ENCODE measurements at regions not wholly inside any gene's neighbourhood (a gene's known extent, or its start where the extent isn't known, plus 50 kb on each side); places are given as distances from the start of the nearest gene placed in this dataset.
A peak's percentile ranks its signal among the peaks of the same experiment; 100 is the strongest.
"Not testable (repeated sequence)": the region's sequence is repeated elsewhere in the genome, so short reads cannot be mapped to it uniquely, and the experiment has no call there.

GRCh38 chr6:137623293-137623692, 129.1 kb upstream of the OLIG3 start:
- no peaks in the 10 kb centered on the region for H3K79me1 ChIP-seq (ENCODE audit: low read length)

GRCh38 chr6:137625100-137625661, 131.0 kb upstream of the OLIG3 start:
- no peak overlapping the region for H2BK15ac ChIP-seq (replicated peaks; ENCODE audit: low read depth)
- no peaks in the 10 kb centered on the region for H3K79me2 ChIP-seq (ENCODE audit: control insufficient read depth, insufficient read depth, low read length)
- no peaks in the 10 kb centered on the region for H3K36me3 ChIP-seq (ENCODE audit: control insufficient read depth, insufficient read depth, low read length)
- no peak overlapping the region for H3K23ac ChIP-seq (ENCODE audit: low read length)
- no peak overlapping the region for H3K4ac ChIP-seq (ENCODE audit: low read depth, low read length)
- no peak overlapping the region for H3K4me3 ChIP-seq (ENCODE audit: low read length)
- H3K56ac ChIP-seq (ENCODE audit: low read length) = no peak overlapping the region
- H4K8ac ChIP-seq (ENCODE audit: low read depth, low read length) = no peak overlapping the region
- no peak overlapping the region for H2AK5ac ChIP-seq (ENCODE audit: low read length)
- no peak overlapping the region for H2BK120ac ChIP-seq (ENCODE audit: low read depth, low read length)
- DNase-seq = no peak
- no peak overlapping the region for H4K5ac ChIP-seq (ENCODE audit: low read length)
- no peak overlapping the region for H3K4me2 ChIP-seq (ENCODE audit: low read length)
- H3K79me1 ChIP-seq (ENCODE audit: low read length) = no peaks in the 10 kb centered on the region
- H3K9ac ChIP-seq (ENCODE audit: low read length) = no peak overlapping the region
- H3K27ac ChIP-seq (ENCODE audit: low read depth, low read length) = no peak overlapping the region
- WGBS (ENCODE audit: extremely low coverage, insufficient coverage, low lambda C conversion rate) = no CpG with 5 or more reads among the region's 8 CpGs
- peaks cover 3% of the 10 kb centered on the region for H3K4me1 ChIP-seq (ENCODE audit: control insufficient read depth, low read depth, low read length)
- no peak overlapping the region for H3K18ac ChIP-seq (ENCODE audit: low read length)
- no peak overlapping the region for H2BK5ac ChIP-seq (ENCODE audit: low read length)
- no peaks in the 10 kb centered on the region for H3K27me3 ChIP-seq (ENCODE audit: insufficient read depth, low read length, poor library complexity)

More at GRCh38 chr6:137623293-137623692, 129.1 kb upstream of the OLIG3 start:
- Histone ChIP-seq H2AK5ac (ENCODE audit: low read length) (no peak overlapping the region), H3K56ac (ENCODE audit: low read length) (no peak overlapping the region), H3K27ac (ENCODE audit: low read depth, low read length) (no peak overlapping the region), H3K79me2 (ENCODE audit: control insufficient read depth, insufficient read depth, low read length) (no peaks in the 10 kb centered on the region), H3K27me3 (ENCODE audit: insufficient read depth, low read length, poor library complexity) (no peaks in the 10 kb centered on the region), H2BK5ac (ENCODE audit: low read length) (no peak overlapping the region), H3K4ac (ENCODE audit: low read depth, low read length) (no peak overlapping the region), H2BK120ac (ENCODE audit: low read depth, low read length) (no peak overlapping the region), H4K5ac (ENCODE audit: low read length) (no peak overlapping the region), H3K4me1 (ENCODE audit: control insufficient read depth, low read depth, low read length) (peaks cover 3% of the 10 kb centered on the region), H3K23ac (ENCODE audit: low read length) (no peak overlapping the region), H4K8ac (ENCODE audit: low read depth, low read length) (no peak overlapping the region), H2BK15ac (replicated peaks; ENCODE audit: low read depth) (no peak overlapping the region), H3K4me2 (ENCODE audit: low read length) (no peak overlapping the region), H3K9ac (ENCODE audit: low read length) (no peak overlapping the region), H3K18ac (ENCODE audit: low read length) (no peak overlapping the region), H3K4me3 (ENCODE audit: low read length) (no peak overlapping the region), H3K36me3 (ENCODE audit: control insufficient read depth, insufficient read depth, low read length) (no peaks in the 10 kb centered on the region)
- no peak for DNase-seq
- WGBS (ENCODE audit: extremely low coverage, insufficient coverage, low lambda C conversion rate) = no CpG with 5 or more reads among the region's 4 CpGs

GRCh38 chr6:137625808-137626207, 131.6 kb upstream of the OLIG3 start:
- Histone ChIP-seq H3K4me1 (ENCODE audit: control insufficient read depth, low read depth, low read length) (peaks cover 3% of the 10 kb centered on the region), H4K5ac (ENCODE audit: low read length) (no peak overlapping the region), H3K79me2 (ENCODE audit: control insufficient read depth, insufficient read depth, low read length) (no peaks in the 10 kb centered on the region), H3K18ac (ENCODE audit: low read length) (no peak overlapping the region), H3K4ac (ENCODE audit: low read depth, low read length) (no peak overlapping the region), H3K4me2 (ENCODE audit: low read length) (no peak overlapping the region), H3K56ac (ENCODE audit: low read length) (no peak overlapping the region), H3K4me3 (ENCODE audit: low read length) (no peak overlapping the region), H3K27ac (ENCODE audit: low read depth, low read length) (no peak overlapping the region), H3K9ac (ENCODE audit: low read length) (no peak overlapping the region), H2BK15ac (replicated peaks; ENCODE audit: low read depth) (no peak overlapping the region), H3K79me1 (ENCODE audit: low read length) (no peaks in the 10 kb centered on the region), H3K23ac (ENCODE audit: low read length) (no peak overlapping the region), H2AK5ac (ENCODE audit: low read length) (no peak overlapping the region), H2BK5ac (ENCODE audit: low read length) (no peak overlapping the region), H4K8ac (ENCODE audit: low read depth, low read length) (no peak overlapping the region), H2BK120ac (ENCODE audit: low read depth, low read length) (no peak overlapping the region), H3K27me3 (ENCODE audit: insufficient read depth, low read length, poor library complexity) (no peaks in the 10 kb centered on the region), H3K36me3 (ENCODE audit: control insufficient read depth, insufficient read depth, low read length) (no peaks in the 10 kb centered on the region)
- no CpG with 5 or more reads among the region's 7 CpGs for whole genome bisulfite sequencing (ENCODE audit: extremely low coverage, insufficient coverage, low lambda C conversion rate)
- DNase-seq = no peak

GRCh38 chr6:137630666-137631065, 136.5 kb upstream of the OLIG3 start:
- Histone ChIP-seq H3K27me3 (ENCODE audit: insufficient read depth, low read length, poor library complexity) (no peaks in the 10 kb centered on the region), H2AK5ac (ENCODE audit: low read length) (no peak overlapping the region), H3K4me3 (ENCODE audit: low read length) (no peak overlapping the region), H3K23ac (ENCODE audit: low read length) (no peak overlapping the region), H4K8ac (ENCODE audit: low read depth, low read length) (no peak overlapping the region), H3K4ac (ENCODE audit: low read depth, low read length) (no peak overlapping the region), H2BK15ac (replicated peaks; ENCODE audit: low read depth) (no peak overlapping the region), H4K5ac (ENCODE audit: low read length) (no peak overlapping the region), H3K4me1 (ENCODE audit: control insufficient read depth, low read depth, low read length) (no peaks in the 10 kb centered on the region), H3K79me1 (ENCODE audit: low read length) (no peaks in the 10 kb centered on the region), H3K56ac (ENCODE audit: low read length) (no peak overlapping the region), H2BK120ac (ENCODE audit: low read depth, low read length) (no peak overlapping the region), H3K27ac (ENCODE audit: low read depth, low read length) (no peak overlapping the region), H3K79me2 (ENCODE audit: control insufficient read depth, insufficient read depth, low read length) (no peaks in the 10 kb centered on the region), H2BK5ac (ENCODE audit: low read length) (no peak overlapping the region), H3K9ac (ENCODE audit: low read length) (no peak overlapping the region), H3K18ac (ENCODE audit: low read length) (no peak overlapping the region), H3K4me2 (ENCODE audit: low read length) (no peak overlapping the region), H3K36me3 (ENCODE audit: control insufficient read depth, insufficient read depth, low read length) (no peaks in the 10 kb centered on the region)
- no CpG with 5 or more reads among the region's 1 CpG for WGBS (ENCODE audit: extremely low coverage, insufficient coverage, low lambda C conversion rate)
- no peak for DNase-seq

- Histone ChIP-seq H4K5ac (ENCODE audit: low read length) (no peak overlapping the region), H2BK15ac (replicated peaks; ENCODE audit: low read depth) (no peak overlapping the region), H2BK120ac (ENCODE audit: low read depth, low read length) (no peak overlapping the region), H2AK5ac (ENCODE audit: low read length) (no peak overlapping the region), H3K9ac (ENCODE audit: low read length) (no peak overlapping the region), H3K27ac (ENCODE audit: low read depth, low read length) (no peak overlapping the region), H3K56ac (ENCODE audit: low read length) (no peak overlapping the region), H3K4me1 (ENCODE audit: control insufficient read depth, low read depth, low read length) (no peaks in the 10 kb centered on the region), H4K8ac (ENCODE audit: low read depth, low read length) (no peak overlapping the region), H3K4ac (ENCODE audit: low read depth, low read length) (no peak overlapping the region), H3K79me1 (ENCODE audit: low read length) (no peaks in the 10 kb centered on the region), H3K79me2 (ENCODE audit: control insufficient read depth, insufficient read depth, low read length) (no peaks in the 10 kb centered on the region), H3K23ac (ENCODE audit: low read length) (no peak overlapping the region), H2BK5ac (ENCODE audit: low read length) (no peak overlapping the region), H3K18ac (ENCODE audit: low read length) (no peak overlapping the region), H3K4me3 (ENCODE audit: low read length) (no peak overlapping the region), H3K36me3 (ENCODE audit: control insufficient read depth, insufficient read depth, low read length) (no peaks in the 10 kb centered on the region), H3K27me3 (ENCODE audit: insufficient read depth, low read length, poor library complexity) (no peaks in the 10 kb centered on the region), H3K4me2 (ENCODE audit: low read length) (no peak overlapping the region)
- no CpG with 5 or more reads among the region's 2 CpGs for WGBS (ENCODE audit: extremely low coverage, insufficient coverage, low lambda C conversion rate)
- peak; percentile 18 for DNase-seq
These were observed 137.1 kb upstream of the OLIG3 start for GRCh38 chr6:137631323-137631722.

- not testable (repeated sequence) for H3K79me2 ChIP-seq (ENCODE audit: control insufficient read depth, insufficient read depth, low read length); H3K18ac ChIP-seq (ENCODE audit: low read length); H3K4me1 ChIP-seq (ENCODE audit: control insufficient read depth, low read depth, low read length); H3K4me3 ChIP-seq (ENCODE audit: low read length); H4K5ac ChIP-seq (ENCODE audit: low read length); H3K23ac ChIP-seq (ENCODE audit: low read length); H3K9ac ChIP-seq (ENCODE audit: low read length); H3K27me3 ChIP-seq (ENCODE audit: insufficient read depth, low read length, poor library complexity); H3K27ac ChIP-seq (ENCODE audit: low read depth, low read length); H2AK5ac ChIP-seq (ENCODE audit: low read length); H2BK120ac ChIP-seq (ENCODE audit: low read depth, low read length); H3K56ac ChIP-seq (ENCODE audit: low read length); H3K36me3 ChIP-seq (ENCODE audit: control insufficient read depth, insufficient read depth, low read length); H2BK5ac ChIP-seq (ENCODE audit: low read length); H2BK15ac ChIP-seq (replicated peaks; ENCODE audit: low read depth); H4K8ac ChIP-seq (ENCODE audit: low read depth, low read length); H3K4ac ChIP-seq (ENCODE audit: low read depth, low read length); H3K79me1 ChIP-seq (ENCODE audit: low read length); DNase-seq; H3K4me2 ChIP-seq (ENCODE audit: low read length)
- WGBS (ENCODE audit: extremely low coverage, insufficient coverage, low lambda C conversion rate) = no CpG with 5 or more reads among the region's 9 CpGs
These were observed 140.0 kb upstream of the OLIG3 start for GRCh38 chr6:137634177-137634576.

All from mesendoderm (in vitro differentiated cells).